NCI-H2227 (cell line): ENCODE measurements at regions not wholly inside any gene's neighbourhood (a gene's known extent, or its start where the extent isn't known, plus 50 kb on each side); places are given as distances from the start of the nearest gene placed in this dataset.

Experiments
- DNase-seq: peaks from one replicate; lab custom pipeline; 2025; ENCODE audit not compliant: unreplicated experiment; lab: John Stamatoyannopoulos, UW

- DNase-seq: no peak
Observed at GRCh38 chr2:120473522-120474271, 127.8 kb downstream of the INHBB start.

DNA sequence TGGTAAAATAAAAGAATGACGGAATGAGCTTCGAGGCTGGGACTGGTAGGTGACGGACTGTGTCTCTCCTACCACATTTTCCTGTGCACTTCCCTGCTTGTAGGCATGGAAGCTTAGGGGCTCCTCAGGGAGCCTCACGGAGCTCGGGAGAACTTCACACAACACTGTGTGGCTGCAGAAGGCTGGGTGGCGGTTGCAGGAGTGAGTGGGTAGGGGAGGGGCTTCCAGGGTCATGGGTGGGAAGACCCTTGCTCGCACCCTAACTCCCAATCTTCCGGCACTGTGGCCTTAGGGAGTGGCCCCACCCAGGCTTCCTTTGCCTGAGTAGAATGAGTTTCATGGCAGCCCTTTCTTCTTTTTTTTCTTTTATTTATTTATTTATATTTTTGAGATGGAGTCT is 128.6 kb downstream of the INHBB start:
- DNase-seq: no peak

GRCh38 chr2:120476141-120476540 is 130.2 kb downstream of the INHBB start:
- no peak for DNase-seq

DNA sequence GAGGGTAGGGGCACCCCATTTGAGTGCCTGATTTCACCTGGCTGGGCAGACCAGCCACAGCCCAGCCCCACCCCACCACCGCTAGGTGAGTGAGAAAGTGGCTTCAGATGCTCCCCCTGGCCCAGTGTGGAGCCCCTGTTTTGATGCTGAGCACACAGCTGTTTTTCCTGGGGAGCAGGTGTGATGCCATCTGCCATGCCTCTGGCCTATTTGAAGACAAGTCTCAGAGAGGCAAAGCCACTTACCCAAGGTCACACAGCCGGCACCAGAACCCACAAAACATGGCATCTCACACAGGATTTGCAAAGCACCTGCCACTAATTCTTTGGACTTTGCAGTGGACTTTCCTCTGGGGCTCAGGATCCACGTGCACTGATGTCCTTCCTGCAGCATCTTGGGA is 131.3 kb downstream of the INHBB start:
- no peak for DNase-seq

- DNase-seq: no peak
Observed at GRCh38 chr2:120477831-120478481, 132.0 kb downstream of the INHBB start.

GRCh38 chr2:120480346-120480902 is 134.5 kb downstream of the INHBB start:
- no peak for DNase-seq

DNA sequence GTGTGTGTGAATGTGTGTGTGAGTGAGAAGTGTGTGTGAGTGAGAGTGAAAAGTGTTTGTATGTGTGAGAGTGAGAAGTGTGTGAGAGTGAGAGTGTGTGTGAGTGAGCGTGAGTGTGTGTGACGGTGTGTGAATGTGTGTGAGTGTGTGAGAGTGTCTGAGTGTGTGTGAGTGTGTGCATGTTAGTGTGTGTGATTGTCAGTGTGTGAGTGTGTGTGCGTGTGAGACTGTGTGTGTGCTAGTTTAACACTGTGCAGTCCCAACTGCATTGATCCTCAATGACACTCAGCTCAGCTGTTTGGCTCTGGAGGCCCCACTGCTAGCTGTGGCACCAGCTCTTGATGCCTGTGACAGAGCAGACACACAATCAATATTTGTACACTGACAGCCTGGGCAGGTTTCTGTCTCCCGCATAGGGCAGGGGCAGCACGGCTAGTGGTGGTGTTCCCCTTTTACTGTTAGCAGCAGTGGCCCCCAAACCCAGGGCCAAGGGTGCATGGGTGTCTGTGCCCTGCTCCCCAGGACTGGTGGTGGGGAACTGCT is 135.0 kb downstream of the INHBB start:
- no peak for DNase-seq

DNA sequence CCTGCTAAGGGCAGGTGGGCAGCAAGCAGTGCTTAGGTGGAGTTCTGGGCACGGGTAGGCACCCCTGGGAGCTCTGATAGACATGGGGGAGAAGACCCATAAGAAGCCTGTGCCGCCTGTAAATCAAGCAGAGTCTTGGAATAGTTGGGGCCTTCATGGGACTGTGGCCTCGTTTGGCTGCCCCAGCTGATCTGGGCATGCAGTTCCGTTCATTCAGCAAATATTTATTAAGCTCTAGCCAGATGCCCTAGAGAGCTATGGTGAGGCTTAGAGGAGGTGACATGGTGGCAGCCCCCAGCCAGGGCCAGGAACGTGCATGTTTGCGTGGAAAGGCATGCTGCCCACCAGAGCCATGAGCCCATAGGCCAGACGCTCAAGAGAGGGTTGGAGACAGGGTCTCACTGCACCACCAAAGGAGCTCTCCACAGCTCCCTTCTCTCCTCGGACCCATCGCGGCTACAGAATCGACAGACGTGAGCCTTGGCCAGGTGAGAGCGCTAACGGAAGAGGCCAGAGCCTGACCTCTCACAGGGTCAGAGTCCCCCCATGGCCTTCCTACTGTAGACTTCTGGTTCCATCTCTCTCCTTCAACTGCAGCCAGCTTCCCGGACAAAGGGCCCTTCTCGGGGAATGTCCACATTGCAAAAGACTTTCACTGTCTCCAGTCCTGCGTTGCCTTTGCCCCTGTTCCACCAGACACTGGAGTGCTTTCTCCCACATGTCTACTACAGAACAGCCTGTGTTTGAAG is 135.7 kb downstream of the INHBB start:
- DNase-seq: no peak

DNA sequence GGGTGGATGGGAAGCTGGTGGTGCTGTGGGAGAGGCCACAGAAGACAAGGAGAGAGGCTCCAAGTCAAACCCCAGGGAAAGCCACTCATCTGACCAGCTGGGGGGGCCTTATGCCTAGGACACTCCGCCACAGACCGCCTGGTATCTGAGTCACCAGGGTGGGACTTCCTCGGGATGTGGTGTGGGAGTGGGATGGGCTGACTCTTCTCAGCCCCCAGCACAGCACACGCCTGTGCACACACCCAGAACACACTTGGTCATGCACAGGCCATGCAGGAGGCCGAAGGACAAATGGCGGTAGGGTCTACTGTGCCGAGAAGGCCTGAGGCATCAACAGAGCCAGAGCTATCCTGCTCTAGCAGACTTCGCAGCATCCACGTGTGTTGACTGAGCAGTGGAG is 136.4 kb downstream of the INHBB start:
- DNase-seq: no peak

- DNase-seq: no peak
Observed at GRCh38 chr2:120483355-120483754, 137.4 kb downstream of the INHBB start.

- DNase-seq: no peak
Observed at GRCh38 chr2:120485096-120485495, 139.2 kb downstream of the INHBB start.

- DNase-seq: no peak
Observed at GRCh38 chr2:120486441-120486840, 140.5 kb downstream of the INHBB start.

- no peak for DNase-seq
Observed at GRCh38 chr2:120486946-120487345, 141.0 kb downstream of the INHBB start.

GRCh38 chr2:120488531-120488930 is 142.6 kb downstream of the INHBB start:
- no peak for DNase-seq

DNA sequence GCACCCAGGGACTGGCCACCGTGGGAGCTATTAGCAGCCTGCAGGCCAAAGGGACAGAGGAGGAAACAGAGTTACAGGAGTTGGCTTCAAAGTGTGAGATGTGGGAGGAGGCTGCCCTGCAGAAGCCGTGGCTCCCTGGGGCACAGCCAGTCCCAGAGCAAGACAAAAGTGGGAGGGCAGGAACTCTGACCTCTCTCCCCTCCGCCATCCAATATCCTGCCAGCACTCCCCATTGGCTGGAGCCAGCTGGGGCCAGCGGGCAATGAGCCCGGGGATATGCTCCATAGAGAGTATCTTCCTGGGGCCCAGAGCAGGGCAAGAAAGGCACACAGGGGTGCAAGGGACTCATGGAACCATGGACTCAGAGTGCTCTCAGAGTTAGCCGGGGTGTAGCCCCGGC is 143.1 kb downstream of the INHBB start:
- no peak for DNase-seq

GRCh38 chr2:120490091-120490798 is 144.3 kb downstream of the INHBB start:
- no peak for DNase-seq

DNA sequence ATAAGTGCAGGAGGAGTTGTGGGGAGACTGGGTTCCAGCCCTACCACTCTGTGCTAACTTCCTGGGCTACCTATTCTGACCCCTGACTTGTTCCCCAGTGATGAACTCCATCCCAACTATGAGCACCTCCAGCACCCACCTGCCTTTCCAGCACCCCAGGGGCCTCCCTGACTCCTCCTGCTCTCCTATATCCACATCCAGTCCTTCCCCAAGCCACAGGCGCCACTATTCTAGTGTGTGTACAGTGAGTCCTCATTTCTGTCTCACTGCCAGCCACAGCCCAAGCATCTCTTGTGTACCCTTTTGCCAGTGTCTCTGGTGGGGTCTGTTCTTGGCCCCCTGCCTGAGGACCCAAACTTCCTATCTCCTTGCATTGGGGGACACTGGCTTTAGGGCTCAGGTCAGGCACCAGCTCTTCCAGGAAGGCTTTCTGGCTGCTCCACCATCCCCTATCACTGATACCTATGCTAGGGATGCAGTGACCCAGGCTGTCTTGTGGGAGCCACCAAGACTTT is 145.2 kb downstream of the INHBB start:
- no peak for DNase-seq

GRCh38 chr2:120493231-120493630 is 147.3 kb downstream of the INHBB start:
- DNase-seq: no peak

GRCh38 chr2:120494446-120494845 is 148.5 kb downstream of the INHBB start:
- DNase-seq: no peak

DNA sequence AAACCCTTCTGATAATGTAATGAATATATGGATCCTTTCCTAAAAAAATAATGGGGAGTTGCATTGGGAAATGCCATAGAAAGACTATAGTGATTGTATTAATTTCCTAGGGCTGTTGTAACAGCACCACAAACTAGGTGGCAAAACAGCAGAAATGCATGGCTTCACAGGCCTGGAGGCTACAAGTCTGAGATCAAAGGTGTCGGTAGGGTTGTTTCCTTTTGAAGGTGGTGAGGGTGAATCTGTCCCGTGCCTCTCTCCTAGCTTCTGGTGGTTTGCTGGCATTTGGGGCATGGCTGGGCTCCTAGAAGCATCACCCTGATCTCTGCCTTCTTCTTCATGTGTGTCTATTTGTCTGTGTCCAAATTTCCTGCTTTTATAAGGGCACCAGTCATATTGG is 149.7 kb downstream of the INHBB start:
- DNase-seq: no peak

DNA sequence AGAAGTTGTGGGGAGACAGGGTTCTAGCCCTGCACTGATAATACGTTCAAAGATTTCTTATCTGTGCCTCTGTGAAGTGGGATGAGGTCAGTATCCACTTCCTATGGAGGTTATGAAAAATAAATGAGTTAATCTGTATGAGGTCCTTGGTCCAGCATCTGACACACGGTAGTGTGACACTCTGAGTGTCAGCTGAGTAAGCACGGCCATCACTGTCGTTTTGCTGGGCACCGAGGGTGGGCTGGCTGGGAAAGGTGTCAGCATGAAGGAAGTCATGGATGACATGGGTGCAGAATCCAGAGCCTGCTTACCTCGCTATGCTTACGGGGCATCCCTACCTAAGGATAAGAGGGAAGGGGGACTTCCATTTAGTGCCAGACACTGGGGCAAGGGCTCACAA is 150.3 kb downstream of the INHBB start:
- DNase-seq: no peak
